Transverse colon (tissue), 4 donors: ENCODE measurements at regions not wholly inside any gene's neighbourhood (a gene's known extent, or its start where the extent isn't known, plus 50 kb on each side); places are given as distances from the start of the nearest gene placed in this dataset.

ENCODE experiments used
- DNase-seq: peaks from one replicate; pipeline ENCODE4 v3.0.0-alpha.2; 2019
- H3K27ac ChIP-seq, 4 donors: fragments of 200-600 bp; sonication (generic); 2 replicates each; pipeline ENCODE4 v1.5.1; 2016 to 2018; ENCODE audit warnings: inconsistent platforms in 4 of 4
- H3K27me3 ChIP-seq: fragments of 200-600 bp; sonication (generic); 2 replicates; pipeline ENCODE4 v1.5.1; 2017; ENCODE audit warnings: inconsistent platforms
- H3K36me3 ChIP-seq, 4 donors: fragments of 200-600 bp; sonication (generic); 2 replicates each; pipeline ENCODE4 v1.5.1; 2017 to 2019; ENCODE audit warnings: inconsistent platforms in 4 of 4
- H3K4me1 ChIP-seq, 4 donors: fragments of 200-600 bp; sonication (generic); 2 replicates each; pipeline ENCODE4 v1.5.1; 2017 to 2020; ENCODE audit warnings: inconsistent platforms in 4 of 4
- H3K4me3 ChIP-seq, 4 donors: fragments of 200-600 bp; sonication (generic); 1 replicate in 1 of 4; 2 replicates in 3 of 4; pipeline versions ENCODE4 v1.5.1 to v1.6.1; 2017 to 2019; ENCODE audit warnings: inconsistent platforms in 4 of 4
- H3K9me3 ChIP-seq, 2 donors: fragments of 200-600 bp; sonication (generic); 2 replicates each; pipeline ENCODE4 v1.5.1; 2017 to 2019; ENCODE audit warnings: inconsistent platforms in 2 of 2
- CTCF ChIP-seq, 5 experiments: fragments of 200-600 bp in 3 of 5; fragments of 450-650 bp in 2 of 5; sonication (generic) in 3 of 5; IDR thresholded peaks; 1 replicate in 2 of 5; 2 replicates in 3 of 5; pipeline ENCODE4 v1.5.1; 2016 to 2017; ENCODE audit warnings: antibody characterized with exemption in 5 of 5, inconsistent platforms in 3 of 5, mild to moderate bottlenecking in 2 of 5, moderate library complexity in 1 of 5
- EP300 ChIP-seq: sonication (generic); formaldehyde crosslinking; IDR thresholded peaks from one replicate; pipeline ENCODE4 v1.6.1; 2017; ENCODE audit warnings: antibody characterized with exemption, low read depth
- POLR2A ChIP-seq: fragments of 450-650 bp; IDR thresholded peaks from one replicate; pipeline ENCODE4 v1.6.1; 2016; ENCODE audit warnings: antibody characterized with exemption, mild to moderate bottlenecking, moderate library complexity
- POLR2AphosphoS5 ChIP-seq, 3 donors: sonication (generic); formaldehyde crosslinking; IDR thresholded peaks; one replicate each; pipeline ENCODE4 v1.6.1; 2016; ENCODE audit warnings: antibody characterized with exemption in 3 of 3
- WGBS, 2 donors: methylation state at CpG; one replicate each; pipeline ENCODE4 v1.1.5; 2018; ENCODE audit warnings: low coverage in 1 of 2; 5-methylcytosine and 5-hydroxymethylcytosine counted together
- in situ Hi-C, 4 donors: fragments of 200-750 bp; cut with MboI; loops; one replicate each; pipeline versions ENCODE4 v1.15.0 to v1.15.1; 2017; ENCODE audit warnings: low sequenced_read_pairs in 3 of 4, low pct_ligation_motif_present in 1 of 4, low pct_unique_long_range_greater_than_20kb in 1 of 4
- intact Hi-C: fragments of 100-400 bp; cut with DNase I; formaldehyde crosslinking; loops from one replicate; pipeline ENCODE4 v1.15.1; 2023; ENCODE audit warnings: low total_unique reads

DNA sequence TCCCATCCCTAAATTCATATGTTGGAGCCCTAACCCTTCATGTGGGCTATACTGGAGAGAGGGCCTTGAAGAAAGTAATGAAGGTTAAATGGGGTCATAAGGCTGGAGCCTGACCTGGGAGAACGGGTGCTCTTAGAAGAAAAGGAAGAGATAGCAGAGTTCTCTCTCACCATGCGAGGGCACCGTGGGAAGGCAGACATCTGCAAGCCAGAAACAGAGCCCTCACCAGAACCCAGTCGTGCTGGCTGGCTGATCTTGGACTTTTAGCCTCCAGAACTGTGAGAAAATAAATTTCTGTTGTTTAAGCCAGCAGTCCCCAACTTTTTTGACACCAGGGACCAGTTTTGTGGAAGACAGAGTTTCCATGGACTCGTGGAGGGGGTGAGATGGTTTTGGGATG, 149.3 kb downstream of the ATP23 start:
- no peak for DNase-seq
- H3K4me3 ChIP-seq = no peak overlapping the region
- in situ Hi-C loops = no loop called here
- intact Hi-C loops = no loop called here
- H3K4me1 ChIP-seq = no peaks in the 10 kb centered on the region
- no peaks in the 10 kb centered on the region for H3K9me3 ChIP-seq
- TF ChIP-seq POLR2AphosphoS5 (IDR thresholded peaks at IDR 0.05) (no peak), EP300 (no peak), CTCF (IDR thresholded peaks at IDR 0.05) (no peak), POLR2A (no peak)
- no peak overlapping the region for H3K27ac ChIP-seq
- WGBS, 2 donors = 60 to 69% methylated on average over 2 to 5 of the region's 5 CpGs
- no peaks in the 10 kb centered on the region for H3K27me3 ChIP-seq
- no peaks in the 10 kb centered on the region for H3K36me3 ChIP-seq

DNA sequence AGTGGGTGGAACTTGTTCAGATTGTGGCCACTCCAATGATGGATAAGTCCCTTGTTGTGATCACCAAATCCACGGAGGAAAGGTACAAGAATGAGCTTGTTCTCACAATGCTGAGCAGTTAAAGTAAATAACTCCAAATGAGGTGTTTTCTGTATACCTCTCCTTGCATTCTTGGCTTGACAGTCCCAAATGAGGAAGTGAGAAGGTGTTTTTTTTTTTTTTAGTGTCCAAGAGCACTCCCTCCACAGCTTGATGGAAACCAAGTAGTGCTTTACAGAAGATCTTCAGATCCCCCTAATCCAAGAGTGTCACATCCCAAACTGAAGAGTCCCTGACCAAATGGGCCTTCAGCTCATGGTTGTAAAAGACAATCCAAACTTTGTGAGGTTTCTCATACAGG, 153.6 kb downstream of the ATP23 start:
- DNase-seq = no peak
- in situ Hi-C loops = no loop called here

DNA sequence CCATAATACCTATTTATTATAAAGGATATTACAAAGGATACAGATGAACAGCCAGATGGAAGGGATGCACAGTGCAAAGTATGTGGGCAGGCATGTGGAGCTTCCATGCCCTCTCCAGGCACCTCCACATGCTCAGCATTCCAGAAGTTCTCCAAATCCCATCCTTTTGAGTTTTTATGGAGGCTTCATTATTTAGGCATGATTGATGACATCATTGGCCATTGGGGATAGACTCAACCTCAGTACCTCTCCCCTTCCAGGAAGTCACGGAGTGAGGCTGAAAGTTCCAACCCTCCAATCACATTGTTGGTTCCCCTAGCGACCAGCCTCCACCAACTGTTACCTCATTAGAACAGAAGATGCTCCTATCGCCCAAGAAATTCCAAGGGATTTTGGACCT, 156.4 kb downstream of the ATP23 start:
- Histone ChIP-seq H3K27ac (no peak overlapping the region), H3K36me3 (no peaks in the 10 kb centered on the region), H3K9me3 (peaks cover 0 to 2% of the 10 kb centered on the region in 2 donors), H3K4me1 (no peaks in the 10 kb centered on the region), H3K4me3 (no peak overlapping the region), H3K27me3 (no peaks in the 10 kb centered on the region)
- no peak for DNase-seq
- 68 to 92% methylated on average over 2 to 3 of the region's 3 CpGs for WGBS, 2 donors
- in situ Hi-C loops = no loop called here
- intact Hi-C loops = no loop called here
- no peak for TF ChIP-seq POLR2A
- no peak for TF ChIP-seq CTCF (IDR thresholded peaks at IDR 0.05)
- no peak for TF ChIP-seq POLR2AphosphoS5 (IDR thresholded peaks at IDR 0.05)
- no peak for TF ChIP-seq EP300

More for the DNA sequence above, 153.6 kb downstream of the ATP23 start:
- H3K27me3 ChIP-seq = no peaks in the 10 kb centered on the region
- WGBS, 2 donors = 50 to 75% methylated on average over 1 of the region's 1 CpG
- intact Hi-C loops = no loop called here
- no peak overlapping the region for H3K27ac ChIP-seq
- TF ChIP-seq CTCF (IDR thresholded peaks at IDR 0.05) = no peak
- no peak for TF ChIP-seq EP300
- TF ChIP-seq POLR2AphosphoS5 (IDR thresholded peaks at IDR 0.05) = no peak
- TF ChIP-seq POLR2A = no peak
- no peaks in the 10 kb centered on the region for H3K4me1 ChIP-seq
- H3K36me3 ChIP-seq = no peaks in the 10 kb centered on the region
- no peaks in the 10 kb centered on the region for H3K9me3 ChIP-seq
- H3K4me3 ChIP-seq = no peak overlapping the region

DNA sequence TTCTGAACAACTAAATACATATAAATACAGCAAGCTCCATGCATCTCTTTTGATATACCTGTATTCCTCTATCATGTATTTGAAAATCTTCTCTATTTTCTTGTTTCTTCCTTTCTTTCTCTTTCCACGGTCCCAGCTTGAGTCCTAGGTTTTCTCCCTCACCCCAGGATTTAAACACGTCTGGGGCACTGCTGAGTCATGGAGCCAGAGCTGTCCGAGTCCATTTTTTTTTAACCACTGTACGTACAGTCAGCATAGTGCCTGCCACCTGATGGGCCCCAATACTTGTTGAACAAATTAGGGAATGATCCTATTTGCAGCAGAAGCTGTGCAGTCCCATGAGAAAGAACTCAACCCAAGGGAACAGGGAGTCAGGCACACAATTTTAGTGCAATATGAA, 158.1 kb downstream of the ATP23 start:
- in situ Hi-C loops (no loop called here), intact Hi-C loops (no loop called here)
- H3K4me3 ChIP-seq = no peak overlapping the region
- no peaks in the 10 kb centered on the region for H3K27me3 ChIP-seq
- H3K36me3 ChIP-seq = no peaks in the 10 kb centered on the region
- H3K27ac ChIP-seq = no peak overlapping the region
- no peaks in the 10 kb centered on the region for H3K4me1 ChIP-seq
- peaks cover 0 to 2% of the 10 kb centered on the region in 2 donors for H3K9me3 ChIP-seq
- no peak for DNase-seq
- WGBS, 2 donors = 68 to 82% methylated on average over 3 to 4 of the region's 4 CpGs
- TF ChIP-seq POLR2A (no peak), CTCF (IDR thresholded peaks at IDR 0.05) (no peak), POLR2AphosphoS5 (IDR thresholded peaks at IDR 0.05) (no peak), EP300 (no peak)
